PC-3 (cell line): ENCODE measurements at regions not wholly inside any gene's neighbourhood (a gene's known extent, or its start where the extent isn't known, plus 50 kb on each side); places are given as distances from the start of the nearest gene placed in this dataset.

Experiments
- ATAC-seq: fragments of 200-7000 bp; cut with Tn5 transposase; 2 replicates; pipeline ENCODE4 v1.9.1; 2020; ENCODE audit warnings: mild to moderate bottlenecking, moderate library complexity
- BruUV-seq: library from RNA; stranded (reverse); fragments of 400-500 nt; replicated peaks from 2 replicates; lab custom pipeline; 2021; lab: Mats Ljungman, UMichigan
- CTCF ChIA-PET: fragments of 300-600 bp; sonication (Branson Sonifier 250); formaldehyde crosslinking; loops from one replicate; lab custom pipeline; 2022; ENCODE audit warnings: antibody characterized with exemption; lab: Charles Lee
- POLR2A ChIA-PET: fragments of 300-600 bp; sonication (Branson Sonifier 250); formaldehyde crosslinking; loops from one replicate; lab custom pipeline; 2022; ENCODE audit warnings: antibody characterized with exemption; ENCODE audit not compliant: unreplicated experiment; lab: Charles Lee
- DNase-seq: peaks from one replicate; pipeline ENCODE4 v3.0.0-alpha.2; 2015
- H2AFZ ChIP-seq: fragments of 300-600 bp; sonication (generic); 2 replicates; pipeline ENCODE4 v1.6.0; 2016; ENCODE audit warnings: antibody characterized with exemption, low read length
- H3F3A ChIP-seq: fragments of 300-600 bp; sonication (generic); one replicate; pipeline ENCODE4 v1.6.0; 2017; ENCODE audit warnings: antibody characterized with exemption, low read length, control low read depth, mild to moderate bottlenecking; ENCODE audit not compliant: unreplicated experiment
- H3K27ac ChIP-seq: fragments of 300-600 bp; sonication (generic); 2 replicates; pipeline ENCODE4 v1.5.1; 2016; ENCODE audit warnings: mild to moderate bottlenecking, low read length
- H3K27me3 ChIP-seq: fragments of 300-600 bp; sonication (generic); 2 replicates; pipeline ENCODE4 v1.6.1; 2016; ENCODE audit warnings: low read length, mixed read lengths
- H3K36me3 ChIP-seq: fragments of 300-600 bp; sonication (generic); 2 replicates; pipeline ENCODE4 v1.6.1; 2016; ENCODE audit warnings: low read depth, mixed run types, low read length, mixed read lengths
- H3K4me1 ChIP-seq: fragments of 300-600 bp; sonication (generic); 2 replicates; pipeline ENCODE4 v1.5.1; 2016; ENCODE audit warnings: low read length; ENCODE audit not compliant: insufficient read depth
- H3K4me2 ChIP-seq: fragments of 300-600 bp; sonication (generic); 2 replicates; pipeline ENCODE4 v1.6.0; 2016; ENCODE audit warnings: low read length
- H3K4me3 ChIP-seq: fragments of 300-600 bp; sonication (generic); 2 replicates; pipeline ENCODE4 v1.5.1; 2016; ENCODE audit warnings: mild to moderate bottlenecking, low read length, mixed read lengths
- H3K79me2 ChIP-seq: fragments of 300-600 bp; sonication (generic); 2 replicates; pipeline ENCODE4 v1.6.1; 2017; ENCODE audit warnings: low read length, mixed read lengths
- H3K9ac ChIP-seq: fragments of 300-600 bp; sonication (generic); 2 replicates; pipeline ENCODE4 v1.6.0; 2016; ENCODE audit warnings: mild to moderate bottlenecking, low read length
- H3K9me2 ChIP-seq: fragments of 300-600 bp; sonication (generic); replicated peaks from 2 replicates; pipeline ENCODE4 v1.6.1; 2016; ENCODE audit warnings: mixed run types, low read length, mixed read lengths
- H3K9me3 ChIP-seq: fragments of 300-600 bp; sonication (generic); 2 replicates; pipeline ENCODE4 v1.6.1; 2016; ENCODE audit warnings: low read length, mixed read lengths
- H4K20me1 ChIP-seq: fragments of 300-600 bp; sonication (generic); 2 replicates; pipeline ENCODE4 v1.6.1; 2016; ENCODE audit warnings: low read length, mixed read lengths
- EZH2 ChIP-seq: fragments of 300-600 bp; sonication (generic); IDR thresholded peaks from one replicate; pipeline ENCODE4 v1.6.1; 2017; ENCODE audit warnings: antibody characterized with exemption, mild to moderate bottlenecking, low read length; ENCODE audit not compliant: unreplicated experiment
- EZH2phosphoT487 ChIP-seq: fragments of 300-600 bp; sonication (generic); IDR thresholded peaks from 2 replicates; pipeline ENCODE4 v1.6.1; 2018; ENCODE audit warnings: mild to moderate bottlenecking, antibody characterized with exemption, low read length, borderline replicate concordance
- intact Hi-C: fragments of 100-400 bp; cut with micrococcal nuclease; formaldehyde crosslinking; loops from 2 replicates; pipeline ENCODE4 v1.9.0; 2023
- TF ChIP-seq, protein P1 (sequence below): fragments of 300-600 bp; sonication (generic); conservative IDR thresholded peaks from 2 replicates; pipeline ENCODE4 v1.5.1; 2017; ENCODE audit warnings: antibody characterized with exemption, low read depth, mild to moderate bottlenecking, low read length

DNA sequence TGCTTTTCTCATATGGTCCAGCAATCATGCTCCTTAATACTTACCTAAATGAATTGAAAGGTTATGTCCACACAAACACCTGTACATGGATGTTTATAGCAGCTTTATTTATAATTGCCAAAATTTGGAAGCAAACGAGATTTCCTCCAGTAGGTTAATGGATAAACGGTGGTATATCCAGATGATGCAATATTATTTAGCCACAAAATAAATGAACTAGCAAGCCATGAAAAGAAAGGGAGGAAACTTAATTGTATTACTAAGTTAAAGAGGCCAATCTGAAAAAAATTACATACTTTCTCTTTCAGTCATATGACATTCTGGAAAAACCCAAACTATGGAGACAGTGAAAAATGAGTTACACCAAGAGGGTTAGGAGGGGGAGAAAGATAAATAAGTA is 76.3 kb upstream of the LRRC7 start:
- TF ChIP-seq, protein P1, sequence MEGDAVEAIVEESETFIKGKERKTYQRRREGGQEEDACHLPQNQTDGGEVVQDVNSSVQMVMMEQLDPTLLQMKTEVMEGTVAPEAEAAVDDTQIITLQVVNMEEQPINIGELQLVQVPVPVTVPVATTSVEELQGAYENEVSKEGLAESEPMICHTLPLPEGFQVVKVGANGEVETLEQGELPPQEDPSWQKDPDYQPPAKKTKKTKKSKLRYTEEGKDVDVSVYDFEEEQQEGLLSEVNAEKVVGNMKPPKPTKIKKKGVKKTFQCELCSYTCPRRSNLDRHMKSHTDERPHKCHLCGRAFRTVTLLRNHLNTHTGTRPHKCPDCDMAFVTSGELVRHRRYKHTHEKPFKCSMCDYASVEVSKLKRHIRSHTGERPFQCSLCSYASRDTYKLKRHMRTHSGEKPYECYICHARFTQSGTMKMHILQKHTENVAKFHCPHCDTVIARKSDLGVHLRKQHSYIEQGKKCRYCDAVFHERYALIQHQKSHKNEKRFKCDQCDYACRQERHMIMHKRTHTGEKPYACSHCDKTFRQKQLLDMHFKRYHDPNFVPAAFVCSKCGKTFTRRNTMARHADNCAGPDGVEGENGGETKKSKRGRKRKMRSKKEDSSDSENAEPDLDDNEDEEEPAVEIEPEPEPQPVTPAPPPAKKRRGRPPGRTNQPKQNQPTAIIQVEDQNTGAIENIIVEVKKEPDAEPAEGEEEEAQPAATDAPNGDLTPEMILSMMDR: no peak
- TF ChIP-seq EZH2phosphoT487 (no peak), EZH2 (no peak)
- no peak for DNase-seq
- no peak overlapping the region for H3K27ac ChIP-seq
- no peaks in the 10 kb centered on the region for H4K20me1 ChIP-seq
- no peaks in the 10 kb centered on the region for H3K9me3 ChIP-seq
- CTCF ChIA-PET: no interaction called here
- H3K4me1 ChIP-seq: no peaks in the 10 kb centered on the region
- no peak overlapping the region for H2AFZ ChIP-seq
- no TSS peak for BruUV-seq
- H3K4me3 ChIP-seq: no peak overlapping the region
- no peak overlapping the region for H3K4me2 ChIP-seq
- no peaks in the 10 kb centered on the region for H3K79me2 ChIP-seq
- H3K9ac ChIP-seq: no peak overlapping the region
- H3F3A ChIP-seq: no peaks in the 10 kb centered on the region
- no peaks in the 10 kb centered on the region for H3K9me2 ChIP-seq
- no peak for ATAC-seq
- intact Hi-C loops: no loop called here
- no peaks in the 10 kb centered on the region for H3K36me3 ChIP-seq
- POLR2A ChIA-PET: no interaction called here
- no peaks in the 10 kb centered on the region for H3K27me3 ChIP-seq

GRCh38 chr1:69492286-69492685 is 75.4 kb upstream of the LRRC7 start:
- Histone ChIP-seq H3K4me2 (no peak overlapping the region), H2AFZ (no peak overlapping the region), H3K36me3 (no peaks in the 10 kb centered on the region), H3K4me3 (no peak overlapping the region), H3K9me2 (no peaks in the 10 kb centered on the region), H3K9me3 (no peaks in the 10 kb centered on the region), H3K4me1 (no peaks in the 10 kb centered on the region), H3F3A (no peaks in the 10 kb centered on the region), H3K27me3 (no peaks in the 10 kb centered on the region), H3K79me2 (no peaks in the 10 kb centered on the region), H3K27ac (no peak overlapping the region), H4K20me1 (no peaks in the 10 kb centered on the region), H3K9ac (no peak overlapping the region)
- no peak for ATAC-seq
- ChIA-PET CTCF (no interaction called here), POLR2A (no interaction called here)
- no peak for DNase-seq
- no TSS peak for BruUV-seq
- TF ChIP-seq EZH2 (no peak), EZH2phosphoT487 (no peak)
- TF ChIP-seq, protein P1: no peak
- intact Hi-C loops: no loop called here

DNA sequence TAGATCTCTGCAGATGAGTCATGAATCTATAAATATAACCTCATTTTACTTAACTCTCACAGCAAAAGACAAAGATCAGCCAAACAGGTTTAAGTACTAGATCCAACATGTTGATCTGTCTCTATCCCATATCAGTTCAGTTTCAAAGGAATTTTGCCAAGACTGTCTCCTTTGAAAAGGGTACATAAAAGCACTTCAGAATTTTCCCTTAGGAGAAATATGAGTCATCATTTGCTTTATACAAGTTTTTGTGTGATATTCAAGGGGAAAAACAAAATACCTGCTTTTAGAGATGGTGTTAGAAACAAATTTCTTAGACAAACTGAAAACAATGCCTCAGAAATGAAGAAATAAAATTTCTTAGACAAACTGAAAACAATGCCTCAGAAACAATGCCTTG is 73.5 kb upstream of the LRRC7 start:
- H2AFZ ChIP-seq: no peak overlapping the region
- no peaks in the 10 kb centered on the region for H3K79me2 ChIP-seq
- no peaks in the 10 kb centered on the region for H3K9me2 ChIP-seq
- ATAC-seq (no peak), DNase-seq (peak; percentile 33)
- no peak overlapping the region for H3K4me3 ChIP-seq
- intact Hi-C loops: no loop called here
- H3K27ac ChIP-seq: no peak overlapping the region
- no TSS peak for BruUV-seq
- no peaks in the 10 kb centered on the region for H3K27me3 ChIP-seq
- H4K20me1 ChIP-seq: no peaks in the 10 kb centered on the region
- no peaks in the 10 kb centered on the region for H3K4me1 ChIP-seq
- H3F3A ChIP-seq: no peaks in the 10 kb centered on the region
- TF ChIP-seq, protein P1: no peak
- TF ChIP-seq EZH2phosphoT487 (no peak), EZH2 (no peak)
- no peaks in the 10 kb centered on the region for H3K9me3 ChIP-seq
- H3K9ac ChIP-seq: no peak overlapping the region
- POLR2A ChIA-PET: no interaction called here
- no peaks in the 10 kb centered on the region for H3K36me3 ChIP-seq
- H3K4me2 ChIP-seq: no peak overlapping the region
- CTCF ChIA-PET: no interaction called here
